Fibroblast of peridontal ligament (primary cell): ENCODE measurements at regions not wholly inside any gene's neighbourhood (a gene's known extent, or its start where the extent isn't known, plus 50 kb on each side); places are given as distances from the start of the nearest gene placed in this dataset.

Experiments used
- DNase-seq: peaks from one replicate; pipeline ENCODE4 v3.0.0-alpha.2; 2010; ENCODE audit errors: extremely low read depth

- peak; percentile 73 for DNase-seq
These were observed 140.2 kb downstream of the GMNC start for GRCh38 chr3:190722181-190722905.

- no peak for DNase-seq
These were observed 141.2 kb downstream of the GMNC start for GRCh38 chr3:190721330-190721729.

GRCh38 chr3:190718671-190719070, 143.8 kb downstream of the GMNC start:
- DNase-seq, result peak; percentile 94

- DNase-seq, result no peak
These were observed 144.4 kb downstream of the GMNC start for GRCh38 chr3:190718097-190718496.

GRCh38 chr3:190716961-190717360, 145.5 kb downstream of the GMNC start:
- DNase-seq, result peak; percentile 61

GRCh38 chr3:190716211-190716610, 146.3 kb downstream of the GMNC start:
- no peak for DNase-seq

GRCh38 chr3:190710723-190711122, 151.8 kb downstream of the GMNC start:
- no peak for DNase-seq

- DNase-seq, result peak; percentile 43
These were observed 153.1 kb downstream of the GMNC start for GRCh38 chr3:190709351-190709773.
